Middle frontal gyrus (tissue), 1 donor: ENCODE measurements at regions not wholly inside any gene's neighbourhood (a gene's known extent, or its start where the extent isn't known, plus 50 kb on each side); places are given as distances from the start of the nearest gene placed in this dataset.

Source experiments
- DNase-seq: peaks from one replicate; pipeline ENCODE4 v3.0.0-alpha.2; 2015; ENCODE audit warnings: low spot score; ENCODE audit errors: extremely low spot score

DNA sequence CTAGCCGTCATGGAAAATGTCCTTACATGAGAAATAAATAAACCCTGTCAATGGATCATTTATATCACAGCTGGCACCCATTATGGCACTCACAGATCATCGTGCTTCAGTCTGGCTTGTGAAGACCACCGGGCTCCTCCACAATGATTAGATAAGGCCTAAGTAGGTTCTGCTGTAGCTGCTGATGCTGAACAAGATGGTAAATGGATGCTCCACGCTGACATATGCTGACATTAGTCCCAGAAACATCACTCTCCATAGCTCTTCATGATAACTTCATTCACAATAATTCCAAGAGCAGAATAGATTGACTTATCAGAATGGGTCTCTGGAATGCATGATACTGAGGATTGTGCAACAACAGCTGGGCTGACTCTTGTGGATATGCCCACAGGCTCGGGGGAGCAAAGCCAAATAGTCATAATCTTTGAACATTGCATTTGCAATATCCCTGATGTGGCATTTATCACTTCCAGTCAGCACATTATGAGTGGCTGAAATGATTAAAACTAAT is 63.8 kb upstream of the RXFP2 start:
- no peak for DNase-seq

DNA sequence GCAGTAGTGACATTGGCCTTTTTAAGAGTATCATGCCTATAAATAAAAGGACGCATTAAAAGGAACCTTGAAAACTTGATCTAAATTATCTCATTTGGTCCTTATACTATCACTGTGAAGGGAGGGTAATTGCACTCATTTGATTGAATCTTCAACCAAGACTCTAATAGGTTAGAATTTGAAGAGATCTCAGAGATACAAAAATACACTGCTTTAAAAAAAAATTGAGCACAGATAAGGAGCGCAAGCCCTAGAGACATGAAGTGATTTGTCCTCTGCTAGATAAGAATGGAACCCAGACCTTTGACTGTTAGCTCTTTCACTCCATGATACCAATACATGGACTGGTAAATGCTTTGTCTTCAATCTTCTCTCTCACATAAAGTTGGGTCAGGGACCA is 58.2 kb upstream of the RXFP2 start:
- DNase-seq, result no peak

DNA sequence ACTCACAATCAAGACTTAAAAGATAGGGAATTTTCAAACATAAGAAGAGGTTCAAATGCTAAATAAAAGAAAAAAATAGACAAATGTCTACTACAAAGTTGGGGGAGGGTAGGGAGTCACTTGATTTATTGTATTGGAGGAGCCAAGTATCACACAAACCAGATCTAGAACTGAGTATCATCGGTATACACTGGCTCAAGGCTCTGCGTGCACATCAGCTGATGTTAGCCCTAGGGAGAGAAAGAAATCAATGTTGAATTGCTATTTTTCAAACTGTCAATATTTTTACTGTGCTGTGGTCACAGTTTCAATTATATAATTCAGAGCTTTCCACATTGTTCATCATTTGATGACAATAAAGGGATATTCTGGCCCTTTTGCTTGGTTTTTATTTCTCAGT is 54.9 kb upstream of the RXFP2 start:
- no peak for DNase-seq

DNA sequence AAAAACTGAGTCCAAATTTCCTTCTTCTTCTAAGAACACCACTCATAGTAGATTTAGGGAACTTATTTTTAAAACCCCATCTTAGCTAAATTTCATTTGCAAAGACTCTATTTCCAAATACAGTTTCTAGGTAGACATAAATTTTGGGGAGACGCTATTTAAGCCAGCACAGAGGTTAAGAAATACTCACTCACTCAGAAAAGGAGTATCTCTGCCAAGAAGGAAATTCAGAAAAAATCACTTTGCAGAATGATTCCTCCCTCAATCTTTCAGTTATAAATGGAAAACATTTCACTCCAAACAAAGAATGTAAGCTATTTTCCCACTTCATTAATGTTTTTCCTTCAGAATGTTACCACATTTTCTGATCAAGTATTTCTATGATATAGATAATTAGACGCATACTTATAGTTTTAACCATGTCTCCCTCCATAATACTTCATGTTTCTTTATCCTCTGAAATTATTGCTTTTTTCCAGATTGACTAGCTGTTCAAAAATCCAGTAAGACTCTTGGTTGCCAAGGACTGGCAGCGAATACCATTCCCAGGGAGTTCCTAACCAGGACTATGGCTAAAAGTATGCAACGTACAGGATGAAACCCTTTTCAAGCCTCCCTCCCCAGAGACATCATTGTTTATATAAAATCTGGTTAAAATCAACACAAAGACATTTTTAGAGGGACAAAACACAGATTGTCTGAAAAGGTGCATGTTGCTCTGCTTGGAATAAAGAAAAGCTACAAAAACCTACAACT is 52.5 kb upstream of the RXFP2 start:
- DNase-seq, result no peak
